GM18498 (cell line): ENCODE measurements at regions not wholly inside any gene's neighbourhood (a gene's known extent, or its start where the extent isn't known, plus 50 kb on each side); places are given as distances from the start of the nearest gene placed in this dataset.

Experiments
- ATAC-seq: cut with Tn5 transposase; IDR thresholded peaks from one replicate; pipeline ENCODE4 v1.9.1; 2021; ENCODE audit warnings: mild to moderate bottlenecking, moderate library complexity; ENCODE audit not compliant: unreplicated experiment

DNA sequence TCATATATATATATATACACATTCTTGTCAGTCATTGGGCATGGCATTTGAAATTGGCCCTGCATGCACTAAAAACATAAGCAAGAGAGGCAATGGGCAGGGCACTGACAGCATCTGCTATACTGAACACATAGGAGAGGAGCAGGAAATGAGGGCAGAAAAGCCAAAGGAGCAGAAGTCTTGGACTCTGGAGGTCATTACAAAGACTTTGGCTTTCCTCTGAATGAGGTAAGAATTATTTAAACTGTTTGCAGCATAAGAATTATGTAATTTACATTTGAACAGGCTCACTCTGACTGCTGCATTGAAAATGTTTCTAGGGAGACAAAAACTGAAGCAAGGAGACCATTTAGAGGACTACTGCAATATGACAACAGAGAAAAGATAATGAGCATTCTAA, 396.5 kb downstream of the PRDM5 start:
- ATAC-seq: no peak

DNA sequence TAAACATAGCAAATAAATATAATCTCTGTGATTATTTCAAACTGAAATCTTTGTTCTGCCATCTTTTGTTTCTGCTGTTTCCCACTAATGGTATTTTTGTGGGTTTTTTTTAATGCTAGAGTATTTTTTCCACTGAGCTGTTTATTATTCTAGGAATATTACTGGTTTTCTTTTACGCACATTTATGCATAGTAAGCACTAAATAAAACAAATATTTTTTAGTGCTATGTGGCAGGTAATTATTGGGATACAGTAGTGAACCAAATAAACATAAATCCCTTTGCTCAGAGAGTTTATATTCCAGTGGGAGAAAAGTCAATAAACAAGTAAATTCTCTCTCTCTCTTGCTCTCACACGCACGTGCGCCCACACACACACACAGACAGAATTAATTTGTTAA, 397.4 kb downstream of the PRDM5 start:
- no peak for ATAC-seq

DNA sequence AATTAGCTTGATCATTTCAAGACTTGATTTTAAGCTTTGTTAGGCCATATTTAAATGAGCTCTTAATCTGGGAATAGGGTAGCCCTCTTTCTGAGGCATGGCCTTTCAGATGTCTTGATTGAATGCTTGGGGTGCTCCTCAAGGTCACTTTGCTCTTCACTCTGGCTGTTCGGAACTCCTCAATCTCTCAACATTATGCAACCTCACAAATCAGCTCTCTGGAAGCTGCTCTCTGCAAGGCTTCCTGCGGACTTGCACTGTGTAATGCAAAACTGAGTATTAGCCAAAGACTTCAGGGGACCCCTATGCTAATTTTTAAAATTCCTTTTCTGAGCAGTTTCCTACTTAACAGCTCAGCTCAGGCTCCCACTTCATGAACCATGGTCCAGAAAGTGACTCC, 398.3 kb downstream of the PRDM5 start:
- ATAC-seq: no peak

DNA sequence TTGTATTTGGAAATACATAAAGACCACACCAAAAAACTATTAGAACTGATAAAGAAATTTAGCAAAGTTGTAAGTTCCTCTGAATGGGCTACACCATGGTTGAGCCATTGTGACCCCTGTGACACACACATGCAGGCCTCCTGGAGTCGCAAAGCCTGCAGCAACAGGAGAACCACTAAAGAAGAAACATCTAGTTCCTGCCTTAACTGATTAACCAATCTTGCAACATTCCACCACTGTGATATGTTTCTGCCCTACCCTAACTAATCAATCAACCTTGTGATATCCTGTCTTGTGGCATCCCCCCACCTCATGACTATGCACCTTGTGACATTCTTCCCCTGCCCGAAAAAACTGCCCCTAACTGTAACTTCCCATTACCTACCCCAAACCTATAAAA, 401.8 kb downstream of the PRDM5 start:
- ATAC-seq: no peak

DNA sequence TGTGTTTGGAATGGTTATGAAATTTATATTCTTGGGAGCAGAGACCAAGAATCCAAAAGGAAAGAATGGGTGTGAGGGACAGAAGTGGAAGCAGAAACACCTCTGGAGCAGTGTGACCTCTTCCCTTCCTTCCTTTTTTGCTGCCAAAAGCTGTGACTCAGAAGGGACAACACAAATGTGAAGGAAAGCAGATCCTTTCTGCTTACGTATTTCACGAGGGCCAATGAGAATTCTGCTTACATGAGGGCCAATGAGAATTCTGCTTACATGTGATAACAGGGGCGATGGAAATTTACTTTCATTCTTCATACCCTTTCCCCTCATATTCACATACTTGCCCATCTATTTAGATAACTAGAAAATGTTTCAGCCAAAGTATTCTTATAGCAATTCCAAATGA, 404.6 kb downstream of the PRDM5 start:
- ATAC-seq: no peak

DNA sequence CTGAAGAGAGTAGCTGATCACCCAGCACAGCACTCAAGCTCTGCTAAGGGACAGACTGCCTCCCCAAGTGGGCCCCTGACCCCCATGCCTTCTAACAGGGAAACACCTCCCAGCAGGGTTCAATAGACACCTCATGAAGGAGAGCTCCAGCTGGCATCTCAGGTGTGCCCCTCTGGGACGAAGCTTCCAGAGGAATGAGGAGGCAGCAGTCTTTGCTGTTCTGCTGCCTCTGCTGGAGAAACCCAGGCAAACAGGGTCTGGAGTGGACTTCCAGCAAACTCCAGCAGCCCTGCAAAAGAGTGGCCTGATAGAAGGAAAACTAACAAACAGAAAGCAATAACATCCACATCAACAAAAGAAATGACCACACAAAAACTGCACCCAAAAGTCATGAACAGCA, 412.8 kb downstream of the PRDM5 start:
- ATAC-seq: no peak

DNA sequence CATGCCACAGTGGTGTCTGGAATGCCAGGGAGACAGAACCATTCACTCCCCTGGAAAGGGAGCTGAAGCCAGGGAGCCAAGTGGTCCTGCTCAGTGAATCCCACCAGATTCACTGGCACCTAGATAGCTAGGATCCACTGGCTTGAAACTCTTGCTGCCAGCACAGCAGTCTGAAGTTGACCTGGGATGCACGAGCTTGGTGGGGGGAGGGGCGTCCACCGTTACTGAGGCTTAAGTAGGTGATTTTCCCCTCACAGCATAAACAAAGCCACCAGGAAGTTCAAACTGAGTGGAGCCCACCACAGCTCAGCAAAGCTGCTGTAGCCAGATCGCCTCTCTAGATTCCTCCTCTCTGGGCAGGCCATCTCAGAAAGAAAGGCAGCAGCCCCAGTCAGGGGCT, 413.3 kb downstream of the PRDM5 start:
- no peak for ATAC-seq

DNA sequence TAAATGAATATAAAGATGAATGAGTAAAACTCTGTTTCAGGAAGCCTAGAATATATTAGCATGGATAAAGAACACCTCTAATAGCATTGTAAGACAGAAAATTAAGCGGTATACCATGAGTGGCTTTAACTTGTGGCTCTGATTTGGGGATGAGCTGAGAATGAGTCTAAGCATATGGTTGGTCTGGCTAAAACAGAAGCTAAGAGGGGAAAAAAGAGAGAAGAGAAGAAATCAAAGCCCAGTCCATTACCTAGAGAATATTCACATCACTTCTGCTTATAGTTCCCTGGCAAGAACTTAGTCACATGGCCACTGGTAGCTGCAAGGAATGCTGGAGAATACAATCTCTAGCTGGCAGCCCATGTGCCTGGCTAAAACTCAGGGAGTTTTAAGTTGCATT, 414.5 kb downstream of the PRDM5 start:
- ATAC-seq: no peak

DNA sequence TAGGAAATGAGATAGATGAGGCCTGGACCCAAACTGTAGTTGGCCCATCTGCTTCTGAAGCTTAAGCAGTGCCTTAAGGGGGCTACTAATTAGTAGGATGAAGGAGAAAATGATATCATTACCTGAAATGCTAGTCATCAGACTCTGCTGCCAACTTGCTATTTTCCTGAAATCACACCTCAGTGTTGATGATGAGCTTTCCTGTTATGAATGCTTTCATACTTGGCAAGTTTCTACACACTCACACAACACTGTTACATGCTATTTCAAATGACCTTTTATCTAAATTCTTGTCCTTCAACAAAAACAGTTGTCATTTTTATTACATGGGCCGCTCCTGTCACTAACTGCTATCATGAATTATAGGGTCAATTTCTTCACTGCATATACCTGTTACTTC, 416.0 kb downstream of the PRDM5 start:
- ATAC-seq: no peak

DNA sequence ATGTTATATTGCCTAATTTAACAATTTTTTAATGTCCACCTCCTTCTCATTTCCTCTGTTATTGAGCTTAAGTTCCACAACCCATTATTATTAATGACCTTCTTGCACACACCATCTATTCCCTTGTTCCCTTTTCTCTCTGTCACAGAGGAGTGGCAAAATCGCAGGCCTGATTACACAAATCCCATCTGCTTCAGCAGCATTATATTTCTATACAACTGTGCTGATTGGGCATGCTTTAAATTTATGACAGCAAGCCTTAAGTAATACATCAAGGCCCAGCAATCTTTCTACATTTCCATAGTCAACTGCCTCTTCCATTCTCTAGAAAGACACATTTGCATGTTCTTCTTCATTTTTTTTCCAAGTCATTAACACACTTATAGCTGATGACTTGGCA, 423.8 kb downstream of the PRDM5 start:
- no peak for ATAC-seq

DNA sequence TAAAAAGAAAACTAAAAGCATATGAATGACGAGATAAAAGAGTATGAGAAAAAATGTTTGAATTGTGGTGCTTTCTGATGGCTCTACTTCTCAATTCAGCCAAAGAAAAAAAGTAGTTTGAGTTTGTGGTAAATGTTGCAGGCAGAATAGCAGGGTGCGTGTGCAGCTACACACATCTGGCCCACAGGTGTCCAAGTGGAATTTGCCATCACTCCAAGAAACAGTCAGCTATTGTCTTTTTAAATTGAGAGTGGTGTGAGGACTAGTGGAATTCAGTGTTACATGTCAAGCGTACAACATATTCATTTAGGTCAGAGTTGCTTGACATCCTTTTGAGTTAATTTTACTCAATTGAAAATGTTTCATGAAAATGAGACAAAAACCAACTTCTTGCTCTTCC, 424.8 kb upstream of the MAD2L1 start:
- ATAC-seq: no peak

DNA sequence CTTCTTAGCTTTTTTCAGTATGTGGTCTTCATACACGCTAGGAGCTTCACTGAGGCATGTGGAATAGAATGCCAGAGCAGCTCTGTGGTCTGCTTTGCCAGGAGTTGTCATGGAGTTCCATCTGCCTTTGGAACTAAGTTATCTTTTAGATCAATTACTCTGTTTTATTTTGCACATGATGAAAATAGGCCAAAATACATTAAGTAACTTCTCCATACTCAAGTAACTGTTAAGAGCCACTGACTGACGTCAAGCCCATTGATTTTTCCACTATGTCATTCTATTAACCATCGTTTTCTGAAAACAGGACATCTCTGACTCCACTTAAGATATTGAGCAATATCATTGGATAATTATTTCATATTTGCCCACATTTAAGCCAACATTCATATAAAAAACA, 415.1 kb upstream of the MAD2L1 start:
- no peak for ATAC-seq

DNA sequence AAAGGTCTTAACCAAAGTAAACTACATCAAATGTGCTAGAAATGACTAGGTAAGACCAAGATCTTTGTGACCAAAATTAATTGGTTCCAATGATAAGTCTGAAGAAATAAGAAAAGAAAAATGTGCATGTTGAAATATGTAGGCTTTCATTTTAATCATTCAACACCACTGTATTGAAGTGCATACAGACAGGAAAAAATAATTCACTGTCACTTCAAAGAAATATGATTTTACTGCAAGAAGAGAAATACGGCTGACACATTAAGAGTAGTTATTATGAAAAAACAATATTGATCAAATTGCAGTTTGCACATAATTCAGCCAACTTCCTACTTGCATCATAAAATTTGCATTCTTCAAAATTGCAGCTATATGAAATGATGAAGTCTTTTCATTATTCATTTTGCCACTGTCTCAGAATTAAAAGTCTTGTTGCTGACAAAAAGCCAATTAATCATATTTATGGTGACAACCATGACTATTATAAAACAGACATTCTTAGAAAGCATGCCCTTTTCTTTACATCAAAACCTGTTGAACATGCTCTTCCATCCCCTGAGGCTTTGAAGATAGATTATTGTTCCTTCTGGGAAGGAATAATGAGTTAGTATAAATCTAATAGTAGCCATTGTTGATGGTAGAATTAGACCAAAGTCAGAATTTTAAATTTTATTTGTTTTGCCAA, 405.9 kb upstream of the MAD2L1 start:
- ATAC-seq: no peak

DNA sequence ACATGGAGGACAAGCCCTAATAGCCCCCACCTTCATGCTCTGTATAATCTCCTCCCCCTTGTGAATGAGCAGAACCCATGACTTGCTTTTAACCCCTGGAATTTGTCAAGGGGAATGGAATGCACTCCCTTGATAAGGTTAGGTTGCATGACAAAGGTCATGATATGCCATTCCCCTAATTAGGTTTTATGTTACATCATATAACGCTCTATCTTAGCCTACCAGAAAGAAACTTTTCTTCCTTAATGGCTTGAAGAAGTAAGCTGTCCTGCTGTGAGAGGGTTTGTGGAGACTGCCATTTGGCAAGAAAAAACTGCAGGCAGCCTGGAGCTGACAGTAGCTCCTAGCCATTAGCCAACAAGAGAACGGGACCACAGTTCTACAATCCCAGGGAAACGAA, 399.8 kb upstream of the MAD2L1 start:
- ATAC-seq: no peak

DNA sequence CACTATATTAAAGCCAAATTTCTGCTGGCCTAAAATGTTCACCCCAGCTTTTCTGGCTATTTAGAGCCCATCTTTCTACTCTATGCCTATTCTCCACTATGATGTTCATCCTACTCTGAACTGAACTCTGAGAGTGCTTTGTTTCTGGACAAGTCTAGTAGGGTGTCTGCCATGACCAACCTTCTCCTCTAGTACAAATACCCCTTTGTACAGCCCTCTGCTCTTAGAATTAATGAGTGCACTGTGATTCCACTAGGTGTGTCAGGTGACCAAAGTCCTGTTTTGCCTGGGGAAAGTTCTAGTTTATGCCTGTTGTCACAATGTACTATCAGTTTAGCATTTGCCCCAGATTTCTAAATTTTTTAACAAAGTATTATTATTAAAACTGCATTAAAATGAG, 388.1 kb upstream of the MAD2L1 start:
- ATAC-seq: no peak

DNA sequence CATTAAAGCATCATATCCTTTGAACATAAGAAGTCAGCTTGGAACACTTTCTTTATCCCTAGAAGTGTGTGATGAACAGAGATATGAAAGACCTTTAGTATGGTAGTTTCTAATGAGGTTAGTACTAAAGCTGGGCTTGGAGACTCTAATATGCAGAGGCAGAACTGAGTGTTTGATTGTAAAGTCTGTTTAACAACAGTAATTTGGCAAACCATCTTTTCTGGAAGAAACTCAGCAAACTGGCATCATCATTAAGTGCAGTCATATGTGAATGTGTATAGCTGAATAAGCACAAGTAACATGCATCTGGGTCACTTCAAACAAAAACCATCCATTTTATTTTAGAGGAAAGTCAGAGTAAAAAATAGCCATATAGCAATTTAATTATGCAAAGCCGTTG, 385.9 kb upstream of the MAD2L1 start:
- ATAC-seq: no peak

DNA sequence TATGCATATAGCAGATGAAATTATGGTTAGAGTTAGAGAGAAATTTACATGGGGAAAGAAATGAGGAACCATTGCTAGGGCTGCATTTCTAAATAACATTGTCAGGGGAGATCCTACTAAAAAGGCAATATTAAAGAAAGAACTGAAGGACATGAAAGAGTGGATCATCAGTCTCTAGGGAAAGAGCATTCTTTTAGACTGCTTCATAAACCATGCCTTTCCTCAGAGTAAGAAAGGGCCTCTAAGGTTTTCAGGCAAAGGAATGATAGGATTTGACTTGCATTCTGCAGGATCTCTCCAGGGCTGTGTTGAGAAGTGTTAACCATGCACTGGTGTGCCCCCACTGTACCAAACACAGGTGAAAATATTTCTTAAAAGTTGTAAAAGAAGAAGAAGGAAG, 385.4 kb upstream of the MAD2L1 start:
- no peak for ATAC-seq

DNA sequence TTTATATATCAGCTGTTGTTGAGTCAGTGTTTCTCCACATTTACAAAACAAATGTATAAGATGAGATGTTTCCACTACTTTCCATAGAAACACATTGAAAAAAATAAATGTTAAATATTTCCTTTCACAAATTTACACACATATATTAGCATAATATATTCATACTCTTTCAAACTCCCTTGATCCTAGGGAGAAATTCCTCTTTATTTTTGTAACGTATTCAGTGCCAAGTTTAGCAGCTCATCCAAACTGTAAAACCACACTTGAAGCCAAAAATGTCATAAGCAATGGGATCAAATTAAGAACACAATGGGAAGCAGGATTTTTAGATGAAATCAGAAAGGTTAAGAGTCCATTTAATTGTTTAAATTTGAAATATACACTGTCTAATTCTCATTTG, 381.1 kb upstream of the MAD2L1 start:
- ATAC-seq: no peak

DNA sequence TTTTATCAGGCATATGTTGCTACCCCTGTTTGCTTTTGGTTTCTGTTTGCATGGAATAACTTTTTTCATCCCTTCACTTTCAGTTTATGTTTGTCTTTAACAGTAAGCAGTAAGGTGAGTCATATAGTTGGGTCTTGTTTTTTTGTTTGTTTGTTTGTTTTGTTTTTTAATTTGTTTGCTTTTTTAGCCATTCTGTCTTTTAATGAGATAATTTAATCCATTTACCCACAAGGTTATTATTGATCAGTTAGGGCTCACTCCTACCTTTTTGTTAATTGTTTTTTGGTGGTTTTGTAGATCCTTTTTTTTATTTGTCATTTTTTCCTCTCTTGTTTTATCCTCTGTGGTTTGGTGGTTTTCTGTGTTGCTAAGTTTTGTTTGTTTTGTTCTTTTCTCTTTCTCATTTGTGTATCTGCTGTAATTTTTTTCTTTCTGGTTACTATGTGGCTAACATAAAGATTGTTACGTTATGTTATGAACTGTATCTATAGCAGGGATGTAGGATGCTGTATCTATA, 379.5 kb upstream of the MAD2L1 start:
- peak; percentile 95 for ATAC-seq

DNA sequence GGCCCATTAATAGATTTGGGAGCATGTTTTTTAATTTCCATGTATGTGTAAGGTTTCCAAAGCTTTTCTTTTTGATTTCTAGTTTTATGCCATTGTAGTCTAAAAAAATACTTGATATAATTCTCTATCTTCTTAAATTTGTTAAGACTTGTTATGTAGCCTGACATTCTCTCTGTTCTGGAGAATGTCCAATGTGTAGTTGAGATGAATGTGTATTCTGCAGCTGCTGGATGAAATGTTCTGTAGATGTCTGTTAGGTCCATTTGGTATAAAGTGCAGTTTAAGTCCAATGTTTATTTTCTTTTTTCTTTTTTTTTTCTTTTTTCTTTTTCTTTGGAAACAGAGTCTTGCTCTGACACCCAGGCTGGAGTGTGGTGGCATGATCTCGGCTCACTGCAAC, 378.5 kb upstream of the MAD2L1 start:
- no peak for ATAC-seq

DNA sequence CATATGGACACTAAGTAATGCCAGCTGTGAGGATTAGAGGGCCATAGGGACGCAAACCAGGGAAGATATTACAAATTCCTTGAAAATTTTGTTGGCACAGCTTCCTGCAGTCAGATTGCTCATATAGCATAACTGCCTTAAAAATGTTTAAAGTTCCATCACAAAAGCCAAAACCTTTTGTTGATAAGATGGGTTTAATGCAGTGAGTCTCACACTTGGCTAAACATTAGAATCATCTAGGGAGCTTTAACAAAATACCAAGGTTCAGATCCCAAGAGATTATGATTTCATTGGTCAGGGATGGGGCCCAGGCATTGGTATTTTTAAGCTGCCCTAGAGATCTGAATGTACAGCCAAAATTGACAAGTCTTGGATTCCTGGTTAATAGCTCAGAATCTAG, 376.5 kb upstream of the MAD2L1 start:
- no peak for ATAC-seq

DNA sequence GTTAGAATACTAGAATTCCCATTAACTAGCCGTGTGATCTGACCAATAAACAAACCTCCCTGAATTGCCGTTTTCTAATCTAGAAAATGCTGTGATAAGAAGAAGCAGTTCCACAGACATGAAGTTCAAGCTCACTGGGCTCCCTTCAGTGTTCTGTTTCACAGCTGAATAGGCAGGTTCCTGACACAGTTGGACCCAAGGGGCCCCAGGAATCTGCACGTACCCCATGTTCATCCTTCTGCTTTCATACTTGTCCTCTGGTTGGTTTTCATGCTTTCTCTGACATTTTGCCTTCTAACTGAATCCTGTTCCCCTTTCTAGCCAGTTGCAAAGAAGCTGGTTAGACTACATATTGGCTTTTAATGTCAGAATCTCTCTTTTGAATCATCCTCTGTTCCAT, 374.1 kb upstream of the MAD2L1 start:
- ATAC-seq: no peak

DNA sequence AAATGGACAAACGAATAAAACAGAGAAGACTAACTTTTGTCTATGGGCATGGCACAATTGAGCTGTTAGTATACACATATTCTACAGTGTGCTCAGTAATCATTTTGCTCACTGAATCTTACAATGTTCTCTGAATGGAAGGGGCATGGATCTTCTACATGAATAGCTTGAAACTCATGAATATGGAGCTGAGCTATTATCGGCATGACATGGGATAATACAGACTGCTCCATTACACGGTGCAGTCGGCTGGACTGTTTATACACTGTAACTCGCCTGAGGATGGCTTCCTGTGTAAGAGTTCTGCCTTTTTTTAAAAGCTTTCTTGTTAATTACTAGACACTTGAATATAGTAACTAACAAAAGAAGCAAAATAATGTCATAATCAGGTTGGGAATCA, 368.5 kb upstream of the MAD2L1 start:
- no peak for ATAC-seq
